H1 (cell line): ENCODE measurements at regions not wholly inside any gene's neighbourhood (a gene's known extent, or its start where the extent isn't known, plus 50 kb on each side); places are given as distances from the start of the nearest gene placed in this dataset.

Experiments
- CTCF ChIA-PET: fragments of 300-600 bp; sonication (Branson Sonifier 250); formaldehyde crosslinking; loops from one replicate; lab custom pipeline; 2021; ENCODE audit not compliant: partially characterized antibody; lab: Charles Lee
- POLR2A ChIA-PET: fragments of 300-600 bp; sonication (Branson Sonifier 250); formaldehyde crosslinking; loops from one replicate; lab custom pipeline; 2021; ENCODE audit warnings: inconsistent platforms; ENCODE audit not compliant: partially characterized antibody; lab: Charles Lee
- DNase-seq, 2 experiments: peaks; one replicate each; pipeline versions ENCODE4 v3.0.0 to v3.0.0-alpha.2; 2010 to 2022; ENCODE audit warnings: low spot score in 2 of 2, low read depth in 1 of 2, mixed read lengths in 1 of 2
- FAIRE-seq: peaks from 2 replicates; lab custom pipeline; 2011; peaks lifted over from hg19 to GRCh38; lab: Jason Lieb, UNC
- H2AFZ ChIP-seq: 2 replicates; pipeline ENCODE4 v1.8.1; 2012; ENCODE audit warnings: low read length, inconsistent platforms
- H2AK5ac ChIP-seq: 2 replicates; pipeline ENCODE4 v1.6.1; 2013; ENCODE audit warnings: low read depth, low read length
- H2BK120ac ChIP-seq: replicated peaks from 2 replicates; pipeline ENCODE3; 2013; ENCODE audit warnings: low read depth, low read length, inconsistent platforms
- H2BK12ac ChIP-seq: 2 replicates; pipeline ENCODE4 v1.6.1; 2013; ENCODE audit warnings: low read depth, low read length
- H2BK15ac ChIP-seq: 2 replicates; pipeline ENCODE4 v1.6.1; 2013; ENCODE audit warnings: low read length
- H2BK20ac ChIP-seq: 2 replicates; pipeline ENCODE4 v1.6.1; 2013; ENCODE audit warnings: low read length
- H2BK5ac ChIP-seq: 2 replicates; pipeline ENCODE4 v1.6.1; 2013; ENCODE audit warnings: low read depth, low read length
- H3K14ac ChIP-seq: 2 replicates; pipeline ENCODE4 v1.6.1; 2013; ENCODE audit warnings: inconsistent platforms; ENCODE audit not compliant: insufficient read length
- H3K18ac ChIP-seq: 2 replicates; pipeline ENCODE4 v1.6.1; 2013; ENCODE audit warnings: low read length; ENCODE audit errors: extremely low read depth
- H3K23ac ChIP-seq: 2 replicates; pipeline ENCODE4 v1.6.1; 2013; ENCODE audit warnings: inconsistent platforms; ENCODE audit not compliant: insufficient read length
- H3K23me2 ChIP-seq: 2 replicates; pipeline ENCODE4 v1.6.1; 2013; ENCODE audit warnings: low read depth, low read length
- H3K27ac ChIP-seq: 2 replicates; pipeline ENCODE4 v1.6.1; 2011; ENCODE audit warnings: low read depth, low read length, inconsistent platforms
- H3K27me3 ChIP-seq, 4 experiments: replicated peaks in 1 of 4; 1 replicate in 1 of 4; 2 replicates in 3 of 4; pipeline versions ENCODE4 v1.6.1 to v1.8.1; 2011 to 2013; ENCODE audit warnings: low read length in 3 of 4, mild to moderate bottlenecking in 3 of 4, inconsistent platforms in 2 of 4, mixed read lengths in 2 of 4, moderate library complexity in 1 of 4; ENCODE audit not compliant: control insufficient read depth in 3 of 4, insufficient read depth in 3 of 4; ENCODE audit errors: extremely low read depth in 1 of 4
- H3K36me3 ChIP-seq, 4 experiments: 2 replicates each; pipeline versions ENCODE4 v1.6.1 to v1.8.1; 2011 to 2013; ENCODE audit warnings: mild to moderate bottlenecking in 4 of 4, low read length in 3 of 4, moderate library complexity in 2 of 4, control low read depth in 1 of 4, inconsistent platforms in 1 of 4; ENCODE audit not compliant: insufficient read depth in 4 of 4, control insufficient read depth in 2 of 4
- H3K4ac ChIP-seq: replicated peaks from 2 replicates; pipeline ENCODE3; 2013; ENCODE audit warnings: low read length, low read depth, mixed read lengths, inconsistent platforms; ENCODE audit not compliant: insufficient read length
- H3K4me1 ChIP-seq, 4 experiments: replicated peaks in 1 of 4; 1 replicate in 1 of 4; 2 replicates in 3 of 4; pipeline versions ENCODE4 v1.6.1 to v1.8.1; 2011 to 2013; ENCODE audit warnings: low read length in 3 of 4, inconsistent platforms in 2 of 4, mixed read lengths in 1 of 4; ENCODE audit not compliant: insufficient read depth in 4 of 4, control insufficient read depth in 3 of 4
- H3K4me2 ChIP-seq, 2 experiments: 2 replicates each; pipeline versions ENCODE4 v1.6.1 to v1.8.1; 2011 to 2013; ENCODE audit warnings: low read depth in 2 of 2, low read length in 2 of 2, control low read depth in 1 of 2, inconsistent platforms in 1 of 2, mild to moderate bottlenecking in 1 of 2; ENCODE audit not compliant: insufficient read depth in 1 of 2
- H3K4me3 ChIP-seq, 4 experiments: fragments of 200-600, 300-600 bp in 1 of 4; sonication (generic), shearing (Covaris generic), sonication (Bioruptor Twin) in 1 of 4; 2 replicates each; pipeline versions ENCODE4 v1.5.1 to v1.8.1; 2011 to 2016; ENCODE audit warnings: low read length in 4 of 4, low read depth in 3 of 4, control low read depth in 2 of 4, inconsistent platforms in 2 of 4, mild to moderate bottlenecking in 2 of 4, mixed read lengths in 1 of 4, moderate library complexity in 1 of 4; ENCODE audit not compliant: insufficient read depth in 2 of 4; ENCODE audit errors: extremely low read depth in 1 of 4
- H3K56ac ChIP-seq: replicated peaks from 2 replicates; pipeline ENCODE3; 2013; ENCODE audit warnings: low read depth, mild to moderate bottlenecking, mixed read lengths, low read length, inconsistent platforms; ENCODE audit not compliant: insufficient read length
- H3K79me1 ChIP-seq: 2 replicates; pipeline ENCODE4 v1.6.1; 2013; ENCODE audit warnings: low read depth, low read length, control low read depth
- H3K79me2 ChIP-seq, 2 experiments: 2 replicates each; pipeline versions ENCODE4 v1.6.1 to v1.8.1; 2012 to 2013; ENCODE audit warnings: low read length in 2 of 2, mild to moderate bottlenecking in 2 of 2, inconsistent platforms in 1 of 2; ENCODE audit not compliant: insufficient read depth in 2 of 2, control insufficient read depth in 1 of 2
- H3K9ac ChIP-seq, 4 experiments: replicated peaks in 1 of 4; 1 replicate in 1 of 4; 2 replicates in 3 of 4; pipeline versions ENCODE4 v1.6.1 to v1.8.1; 2011 to 2013; ENCODE audit warnings: low read depth in 3 of 4, low read length in 3 of 4, control low read depth in 2 of 4, mild to moderate bottlenecking in 2 of 4, moderate library complexity in 2 of 4, inconsistent platforms in 1 of 4; ENCODE audit errors: extremely low read depth in 1 of 4
- H3K9me3 ChIP-seq, 2 experiments: 2 replicates each; pipeline versions ENCODE4 v1.6.1 to v1.8.1; 2012 to 2013; ENCODE audit warnings: mild to moderate bottlenecking in 2 of 2, moderate library complexity in 2 of 2, control low read depth in 1 of 2, inconsistent platforms in 1 of 2, low read depth in 1 of 2, low read length in 1 of 2, mixed read lengths in 1 of 2; ENCODE audit not compliant: insufficient read depth in 2 of 2
- H4K20me1 ChIP-seq, 2 experiments: replicated peaks in 1 of 2; 2 replicates each; pipeline versions ENCODE3 to v1.8.1; 2011 to 2013; ENCODE audit warnings: inconsistent platforms in 2 of 2, low read length in 2 of 2, mild to moderate bottlenecking in 1 of 2; ENCODE audit not compliant: insufficient read depth in 2 of 2, control insufficient read depth in 1 of 2
- H4K5ac ChIP-seq: 2 replicates; pipeline ENCODE4 v1.6.1; 2013; ENCODE audit warnings: low read length, low read depth, mixed read lengths, inconsistent platforms; ENCODE audit not compliant: insufficient read length
- H4K8ac ChIP-seq: 2 replicates; pipeline ENCODE4 v1.8.0; 2013; ENCODE audit warnings: mild to moderate bottlenecking, moderate library complexity, low read length, inconsistent platforms; ENCODE audit not compliant: insufficient read depth; ENCODE audit errors: extremely low read depth
- H4K91ac ChIP-seq: replicated peaks from 2 replicates; pipeline ENCODE3; 2013; ENCODE audit warnings: low read length, mixed read lengths, inconsistent platforms; ENCODE audit not compliant: insufficient read length
- RAD21 ChIP-seq, 2 experiments: IDR thresholded peaks in 1 of 2; conservative IDR thresholded peaks in 1 of 2; 2 replicates each; pipeline ENCODE4 v1.6.1; 2011; ENCODE audit warnings: low read depth in 2 of 2, low read length in 2 of 2, improper control_type of control experiment in 1 of 2, inconsistent platforms in 1 of 2, mild to moderate bottlenecking in 1 of 2, moderate library complexity in 1 of 2
- TAF7 ChIP-seq: optimal IDR thresholded peaks from 2 replicates; pipeline ENCODE3; 2011; ENCODE audit warnings: low read depth, mild to moderate bottlenecking, inconsistent platforms, low read length, moderate library complexity, borderline replicate concordance
- WGBS, 2 experiments: shearing (Covaris generic) in 1 of 2; methylation state at CpG; one replicate each; pipeline versions ENCODE4 v1.1.6 to v1.1.7; 2013 to 2015; ENCODE audit warnings: low lambda C conversion rate in 2 of 2, mixed read lengths in 2 of 2, inconsistent platforms in 1 of 2, low coverage in 1 of 2, missing lambda C conversion rate in 1 of 2; ENCODE audit not compliant: insufficient replicate concordance in 2 of 2, insufficient coverage in 1 of 2, insufficient read length in 1 of 2; ENCODE audit errors: extremely low coverage in 1 of 2, missing lambda C conversion rate in 1 of 2; 5-methylcytosine and 5-hydroxymethylcytosine counted together

GRCh38 chr3:176699288-176699687 is 498.0 kb downstream of the TBL1XR1 start:
- no peaks in the 10 kb centered on the region for H3K27me3 ChIP-seq
- H3K4me2 ChIP-seq = no peak overlapping the region
- ChIA-PET CTCF (no interaction called here), POLR2A (no interaction called here)
- no peak overlapping the region for H2BK5ac ChIP-seq
- H2BK15ac ChIP-seq = no peak overlapping the region
- H3K27ac ChIP-seq = no peak overlapping the region
- H3K4me1 ChIP-seq = peaks cover 0 to 7% (median 2%) of the 10 kb centered on the region in 4 experiments; a peak in 4 of 7 replicates
- FAIRE-seq = no peak
- H3K14ac ChIP-seq = no peak overlapping the region
- H3K23ac ChIP-seq = no peak overlapping the region
- no peak overlapping the region for H2BK20ac ChIP-seq
- no peak overlapping the region for H2BK12ac ChIP-seq
- no peaks in the 10 kb centered on the region for H4K20me1 ChIP-seq
- no peak overlapping the region for H3K9ac ChIP-seq
- H3K79me1 ChIP-seq = no peaks in the 10 kb centered on the region
- H4K91ac ChIP-seq = no peak overlapping the region
- H2BK120ac ChIP-seq = no peak overlapping the region
- H2AK5ac ChIP-seq = no peak overlapping the region
- no peak overlapping the region for H2AFZ ChIP-seq
- no peaks in the 10 kb centered on the region for H3K36me3 ChIP-seq
- H3K56ac ChIP-seq = no peak overlapping the region
- H3K79me2 ChIP-seq = no peaks in the 10 kb centered on the region
- H4K8ac ChIP-seq = no peak overlapping the region
- no peaks in the 10 kb centered on the region for H3K23me2 ChIP-seq
- DNase-seq = no peak
- H3K9me3 ChIP-seq = no peaks in the 10 kb centered on the region
- H3K4me3 ChIP-seq = no peak overlapping the region
- no peak overlapping the region for H4K5ac ChIP-seq
- no peak overlapping the region for H3K4ac ChIP-seq
- WGBS, 2 experiments = 73% methylated on average over 4 of the region's 4 CpGs; no CpG with 5 or more reads in 1 of the 2 experiments
- H3K18ac ChIP-seq = no peak overlapping the region
- TF ChIP-seq TAF7 (no peak), RAD21 (IDR thresholded peaks at IDR 0.05 in 1 of 2, conservative IDR thresholded peaks at IDR 0.05 in 1 of 2; ENCODE audit: low read depth in 2 of 2, low read length in 2 of 2) (no peak)
